KBM-7 (cell line): ENCODE measurements at regions not wholly inside any gene's neighbourhood (a gene's known extent, or its start where the extent isn't known, plus 50 kb on each side); places are given as distances from the start of the nearest gene placed in this dataset.
"Not testable (repeated sequence)": the region's sequence is repeated elsewhere in the genome, so short reads cannot be mapped to it uniquely, and the experiment has no call there.

Source experiments
- DNase-seq: peaks from one replicate; pipeline ENCODE4 v3.0.0-alpha.2; 2015
- in situ Hi-C: fragments of 300-500 bp; cut with MboI; formaldehyde crosslinking; loops from 2 replicates; pipeline ENCODE4 v1.14.3; 2020; ENCODE audit warnings: low sequenced_read_pairs, low pct_unique_long_range_greater_than_20kb, mixed read lengths

DNA sequence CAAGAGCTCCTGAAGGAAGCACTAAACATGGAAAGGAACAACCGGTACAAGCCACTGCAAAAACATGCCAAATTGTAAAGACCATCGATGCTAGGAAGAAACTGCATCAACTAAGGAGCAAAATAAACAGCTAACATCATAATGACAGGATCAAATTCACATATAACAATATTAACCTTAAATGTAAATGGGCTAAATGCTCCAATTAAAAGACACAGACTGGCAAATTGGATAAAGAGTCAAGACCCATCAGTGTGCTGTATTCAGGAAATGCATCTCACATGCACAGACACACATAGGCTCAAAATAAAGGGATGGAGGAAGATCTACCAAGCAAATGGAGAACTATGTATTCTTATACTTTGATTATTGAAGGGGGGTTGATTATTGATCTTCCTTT is 156.6 kb upstream of the NAMPT start:
- in situ Hi-C loops, DNase-seq: not testable (repeated sequence)

DNA sequence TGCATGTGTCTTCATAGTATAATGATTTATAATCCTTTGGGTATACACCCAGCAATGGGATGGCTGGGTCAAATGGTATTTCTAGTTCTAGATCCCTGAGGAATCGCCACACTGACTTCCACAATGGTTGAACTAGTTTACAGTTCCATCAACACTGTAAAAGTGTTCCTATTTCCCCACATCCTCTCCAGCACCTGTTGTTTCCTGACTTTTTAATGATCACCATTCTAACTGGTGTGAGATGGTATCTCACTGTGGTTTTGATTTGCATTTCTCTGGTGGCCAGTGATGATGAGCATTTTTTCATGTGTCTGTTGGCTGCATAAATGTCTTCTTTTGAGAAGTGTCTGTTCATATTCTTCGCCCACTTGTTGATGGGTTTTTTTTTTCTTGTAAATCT is 152.2 kb upstream of the NAMPT start:
- DNase-seq, in situ Hi-C loops: not testable (repeated sequence)

DNA sequence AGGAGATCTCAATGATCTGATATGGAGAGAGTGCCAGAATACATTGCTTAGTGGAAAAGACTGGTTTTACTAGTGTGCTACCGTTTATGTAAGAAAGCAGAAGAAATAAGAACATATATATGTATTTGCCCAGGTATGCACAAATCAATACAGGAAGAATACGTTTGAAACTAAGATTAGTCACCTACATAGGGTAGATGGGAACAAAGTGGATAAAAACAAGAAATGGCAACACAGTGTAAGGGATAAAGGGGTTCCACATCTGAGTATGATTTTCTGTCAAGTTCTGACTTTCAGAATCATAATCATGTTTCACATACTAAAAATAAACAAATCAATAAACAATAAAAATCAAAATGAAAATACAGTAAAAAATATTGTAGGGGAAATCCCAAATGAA is 148.6 kb upstream of the NAMPT start:
- no peak for DNase-seq
- in situ Hi-C loops: no loop called here

DNA sequence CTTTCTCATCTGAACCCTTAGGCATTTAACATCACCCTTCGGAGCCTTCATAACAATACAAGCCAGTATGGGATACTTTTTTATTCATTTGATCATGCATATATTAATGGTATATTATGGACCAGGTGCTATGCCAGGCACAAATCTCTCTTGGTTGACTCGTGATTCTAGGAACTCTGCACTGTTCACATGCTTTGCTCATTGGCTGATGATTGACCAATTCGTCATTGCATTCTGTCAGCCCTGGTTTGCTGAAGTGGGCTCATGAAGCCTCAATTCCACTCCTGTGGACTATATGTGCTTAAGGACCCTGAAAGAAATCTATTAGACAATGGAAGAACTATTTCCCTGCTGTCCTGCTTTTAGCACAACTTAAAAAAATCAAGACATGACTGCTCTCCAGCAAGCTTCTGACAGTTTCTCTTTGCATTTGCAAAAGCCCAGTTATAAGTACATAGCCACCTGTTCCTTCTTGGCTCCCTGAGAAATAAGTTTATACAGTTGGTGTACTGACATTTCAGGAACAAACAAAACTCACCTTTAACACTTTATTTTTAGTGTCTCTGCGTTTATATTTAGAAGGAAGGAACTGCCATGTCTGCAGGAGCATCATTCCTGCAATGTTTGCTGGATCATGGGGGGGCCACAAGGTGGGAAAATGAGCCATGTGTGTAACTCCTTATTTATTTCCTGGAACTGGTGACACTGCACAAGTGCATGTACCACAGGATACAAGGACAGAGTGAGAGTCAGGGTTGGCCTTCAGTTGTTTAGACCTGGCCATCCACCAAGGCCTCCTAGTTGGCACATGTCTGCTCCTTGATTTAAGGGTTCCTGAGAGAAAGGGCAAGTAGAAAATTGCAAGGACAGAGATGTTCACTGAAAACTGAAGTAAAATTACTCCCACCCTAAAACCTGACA is 146.0 kb upstream of the NAMPT start:
- in situ Hi-C loops: no loop called here
- no peak for DNase-seq

DNA sequence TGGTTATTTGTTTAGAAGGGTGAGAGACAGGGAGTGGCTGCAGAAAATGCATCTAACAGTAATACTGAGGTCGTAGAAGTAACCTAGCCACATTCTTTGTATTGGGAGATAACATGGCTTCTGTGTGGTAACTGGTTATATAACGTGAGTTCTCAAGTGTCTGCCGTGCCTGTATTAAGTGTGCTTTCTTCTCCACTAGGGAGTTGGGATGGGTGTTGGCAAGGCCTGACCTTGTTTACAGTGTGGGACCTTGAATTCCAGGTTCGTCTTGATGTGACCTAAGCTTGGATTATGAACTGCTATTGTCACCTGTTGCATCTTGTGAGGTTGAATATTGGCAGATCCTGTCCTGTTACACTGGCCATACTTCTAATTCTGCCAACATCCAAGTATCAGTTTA is 145.3 kb upstream of the NAMPT start:
- no peak for DNase-seq
- in situ Hi-C loops: no loop called here

DNA sequence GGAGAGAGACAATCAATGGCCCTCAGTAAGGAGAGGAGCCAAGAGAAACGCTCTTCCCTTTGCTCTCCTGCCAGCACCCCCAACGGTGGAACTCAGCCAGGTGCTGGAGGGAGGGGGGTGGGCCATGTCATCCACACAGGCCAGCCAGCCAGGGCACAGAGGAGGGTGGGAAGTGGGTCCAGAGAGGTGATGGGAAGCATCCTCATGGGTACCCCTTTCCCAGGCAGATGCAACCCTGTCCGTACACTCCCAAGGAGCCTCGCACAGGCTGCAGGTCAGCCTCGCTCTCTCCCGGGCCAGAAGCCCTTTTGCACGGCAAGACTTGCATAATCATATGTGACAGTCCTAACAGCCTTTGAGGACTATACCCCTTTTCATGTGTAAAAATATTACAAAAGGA is 142.0 kb upstream of the NAMPT start:
- in situ Hi-C loops: no loop called here
- DNase-seq: no peak

DNA sequence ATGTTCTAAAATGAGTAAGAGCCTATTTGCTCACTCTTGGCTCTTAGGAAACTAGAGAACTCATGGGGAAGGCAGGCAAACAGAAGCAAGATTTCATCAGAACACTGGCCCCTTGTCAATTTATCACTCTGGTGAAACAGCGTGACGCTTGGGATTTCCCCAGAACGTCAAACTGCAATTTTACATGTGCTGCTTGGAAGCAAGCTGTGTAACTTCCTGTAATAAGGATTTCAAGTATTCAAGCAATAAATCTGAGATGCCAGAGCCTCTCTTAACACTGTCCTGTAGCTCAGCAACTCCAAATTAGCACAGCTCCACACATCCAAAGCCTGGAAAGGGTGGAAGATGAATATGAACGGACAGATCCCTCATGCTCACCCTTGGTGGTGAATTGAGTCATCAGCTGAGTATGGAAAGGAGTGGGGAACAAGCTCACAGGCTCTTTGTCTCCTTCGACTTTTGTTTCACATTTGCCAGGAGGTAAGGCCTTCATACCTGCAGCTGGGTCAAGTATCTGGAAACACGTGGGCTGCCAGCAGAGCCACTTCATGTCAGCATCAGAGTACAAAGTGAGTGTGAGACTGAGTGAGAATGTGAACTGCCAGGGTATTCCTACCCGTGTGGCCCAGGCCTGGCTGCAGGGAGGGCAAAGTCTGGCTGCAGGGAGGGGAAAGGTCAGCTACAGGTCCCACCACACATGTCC is 140.4 kb upstream of the NAMPT start:
- DNase-seq: peak; percentile 4
- in situ Hi-C loops: no loop called here

DNA sequence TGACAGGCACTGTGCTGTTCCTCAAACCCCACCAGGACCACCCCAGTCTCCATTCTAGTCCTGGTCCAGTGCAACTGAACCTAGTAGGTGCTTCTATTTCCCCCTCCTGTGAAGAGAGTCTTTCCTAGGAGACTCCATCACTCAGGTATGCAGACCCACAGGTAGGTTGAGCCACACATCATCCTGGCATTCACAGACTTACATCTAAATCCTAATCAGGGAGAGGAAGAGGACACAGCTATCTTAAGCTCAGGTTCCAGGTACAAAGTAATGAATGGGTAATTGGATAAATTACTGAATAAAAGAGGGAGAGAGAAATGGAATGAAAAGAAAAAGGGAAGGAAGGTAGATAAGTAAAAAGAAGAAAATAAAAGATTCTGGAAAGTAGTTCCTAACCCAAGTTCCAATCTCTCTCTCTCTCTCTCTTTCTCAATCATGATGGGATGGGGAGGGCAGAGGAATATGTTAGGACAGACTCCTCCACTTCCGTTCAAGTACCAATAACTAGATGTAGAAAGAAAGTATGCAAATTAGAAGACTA is 139.8 kb upstream of the NAMPT start:
- DNase-seq: no peak
- in situ Hi-C loops: no loop called here

DNA sequence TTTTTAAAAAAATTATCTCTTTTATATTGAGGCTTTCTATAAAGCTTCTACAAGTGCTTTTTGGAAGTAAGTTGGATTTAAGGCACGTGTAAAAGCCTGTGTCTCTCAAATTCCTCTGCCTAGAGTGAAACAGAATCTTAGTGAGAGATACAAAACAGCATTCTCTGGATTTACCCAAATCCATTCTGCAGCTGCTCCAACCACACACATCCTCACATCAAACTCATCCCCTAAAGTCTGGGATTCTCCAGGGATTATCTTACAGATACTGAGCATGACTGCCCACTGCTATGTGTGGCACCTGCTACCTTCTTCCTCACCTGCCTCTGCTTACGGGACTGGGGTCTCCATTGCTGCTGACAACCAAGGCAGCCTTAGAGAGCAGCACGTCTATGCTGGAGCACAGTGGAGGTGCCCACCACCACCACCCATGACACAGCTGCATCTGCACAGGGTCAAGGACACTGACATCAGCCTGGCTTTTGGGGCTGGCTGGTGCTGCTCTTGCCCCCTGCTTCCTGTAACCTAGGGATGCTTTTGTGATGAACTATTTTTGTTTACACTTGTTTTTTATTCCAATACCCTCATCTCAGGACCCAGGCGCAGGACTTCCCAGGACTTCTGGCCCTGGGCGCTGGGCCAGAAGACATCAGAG is 139.2 kb upstream of the NAMPT start:
- in situ Hi-C loops: no loop called here
- DNase-seq: no peak

DNA sequence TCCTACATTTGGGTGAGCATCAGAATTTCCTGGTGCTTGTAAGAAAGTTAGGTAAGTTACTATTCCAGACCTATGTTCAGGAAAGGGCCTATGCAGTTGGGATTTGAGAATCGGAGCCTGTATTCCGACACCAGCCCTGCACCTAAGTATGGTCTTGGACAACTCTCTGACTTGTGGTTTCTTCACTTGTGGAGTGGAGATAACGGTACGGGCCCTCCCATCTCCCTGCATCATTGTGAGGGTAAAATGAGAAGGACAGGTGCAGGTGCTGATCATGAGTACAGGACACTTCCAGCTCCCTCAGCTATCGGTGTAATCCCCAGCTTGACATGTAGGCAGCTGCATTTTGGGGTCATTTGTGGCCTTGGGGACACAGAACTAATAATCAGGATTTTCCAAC is 138.3 kb upstream of the NAMPT start:
- no peak for DNase-seq
- in situ Hi-C loops: no loop called here

DNA sequence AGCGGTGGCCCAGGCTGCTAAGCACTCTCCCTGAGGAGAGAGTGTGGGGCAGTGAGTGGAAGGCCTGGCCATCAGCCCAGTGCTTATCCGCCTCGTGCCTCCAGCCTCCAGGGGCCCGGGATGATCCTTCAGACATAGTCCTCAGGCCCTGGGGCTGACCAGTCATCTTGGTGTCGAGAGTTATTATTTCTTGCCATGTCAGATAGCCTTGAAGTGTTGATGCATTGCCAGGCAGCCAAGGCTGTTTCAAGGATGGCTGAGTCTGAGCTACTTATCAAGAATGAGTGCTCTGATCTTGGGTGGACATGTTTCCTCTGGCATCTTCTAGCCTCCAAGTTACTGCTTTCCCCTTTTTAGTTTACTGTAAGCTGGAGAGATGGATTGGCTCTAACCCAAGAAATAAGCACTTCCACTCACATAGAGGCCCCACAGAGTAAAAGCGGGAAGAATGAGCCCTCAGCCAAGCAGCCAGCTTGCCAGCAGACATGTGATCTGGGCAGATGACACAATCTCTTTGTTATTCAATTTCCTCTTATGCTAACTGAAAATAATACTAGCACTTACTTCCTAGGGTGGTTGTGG is 136.5 kb upstream of the NAMPT start:
- in situ Hi-C loops: no loop called here
- DNase-seq: peak; percentile 4

DNA sequence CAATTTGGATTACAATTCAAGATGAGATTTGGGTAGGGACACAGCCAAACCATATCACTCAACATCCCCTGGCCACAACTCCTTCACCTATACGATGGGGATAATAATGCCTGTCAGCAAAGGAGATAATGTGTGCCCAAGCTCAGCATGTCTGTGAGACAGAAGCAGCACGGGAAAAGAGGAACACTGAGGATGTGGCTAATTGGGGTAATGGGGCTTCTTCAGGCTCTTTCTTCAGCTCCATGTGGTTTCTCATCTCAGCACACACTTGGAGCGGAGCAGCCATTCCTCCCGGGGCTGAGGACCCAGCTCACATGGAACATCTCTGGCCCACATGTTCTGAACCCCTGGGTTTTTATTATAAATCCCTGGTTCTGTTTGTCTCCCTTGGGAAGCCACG is 136.0 kb upstream of the NAMPT start:
- in situ Hi-C loops: no loop called here
- DNase-seq: no peak

DNA sequence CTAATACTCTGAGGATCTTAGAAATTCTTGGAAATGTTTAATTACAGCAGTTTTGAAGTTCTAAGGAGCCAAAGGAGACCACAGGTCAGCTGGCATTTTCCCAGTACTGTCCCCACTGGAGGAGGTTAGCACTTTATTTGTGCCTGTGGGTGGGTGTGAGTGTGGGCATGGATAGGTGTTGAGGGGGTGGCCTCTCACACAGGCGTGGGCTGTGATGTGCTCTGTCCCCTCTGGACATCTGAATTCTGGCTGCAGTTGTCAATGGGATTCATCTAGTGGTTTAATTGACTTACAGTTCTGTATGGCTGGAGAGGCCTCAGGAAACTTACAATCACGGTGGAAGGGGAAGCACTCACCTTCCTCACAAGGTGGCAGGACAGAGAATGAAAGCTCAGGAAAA is 135.4 kb upstream of the NAMPT start:
- in situ Hi-C loops: no loop called here
- no peak for DNase-seq

DNA sequence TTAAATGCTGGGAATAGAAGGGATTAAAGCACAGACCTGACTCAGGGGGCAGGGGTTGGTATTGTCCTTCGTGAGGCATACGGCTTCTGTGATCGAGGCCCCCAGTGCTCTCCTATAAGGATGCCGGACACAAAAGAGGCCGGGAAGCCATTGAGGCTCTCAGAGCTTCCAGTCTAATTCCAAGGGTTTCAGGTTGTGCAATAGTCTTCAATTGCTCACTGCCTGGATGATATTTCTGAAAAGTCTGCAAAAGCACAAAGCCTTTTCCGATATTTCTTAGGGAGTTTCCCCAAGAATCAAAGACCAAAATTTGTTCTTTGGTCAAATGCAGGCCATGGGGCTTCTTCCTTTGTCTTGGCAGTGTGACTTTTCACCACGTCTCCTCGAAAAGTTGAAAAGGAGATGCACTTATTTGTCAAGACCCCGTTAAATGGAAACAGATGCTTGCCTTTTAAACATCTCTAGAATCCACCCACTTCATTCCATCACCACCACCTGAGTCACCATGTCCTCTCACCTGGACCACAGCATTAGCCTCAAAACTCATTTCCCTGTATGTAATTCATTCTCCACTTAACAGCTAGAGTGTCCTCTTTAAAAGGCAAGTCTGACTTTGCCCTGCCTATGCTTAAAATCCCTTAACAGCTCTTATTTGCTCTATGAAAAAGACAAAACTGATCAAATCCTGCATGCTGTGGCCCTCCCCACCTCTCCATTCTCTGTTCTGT is 134.8 kb upstream of the NAMPT start:
- in situ Hi-C loops: no loop called here
- no peak for DNase-seq

DNA sequence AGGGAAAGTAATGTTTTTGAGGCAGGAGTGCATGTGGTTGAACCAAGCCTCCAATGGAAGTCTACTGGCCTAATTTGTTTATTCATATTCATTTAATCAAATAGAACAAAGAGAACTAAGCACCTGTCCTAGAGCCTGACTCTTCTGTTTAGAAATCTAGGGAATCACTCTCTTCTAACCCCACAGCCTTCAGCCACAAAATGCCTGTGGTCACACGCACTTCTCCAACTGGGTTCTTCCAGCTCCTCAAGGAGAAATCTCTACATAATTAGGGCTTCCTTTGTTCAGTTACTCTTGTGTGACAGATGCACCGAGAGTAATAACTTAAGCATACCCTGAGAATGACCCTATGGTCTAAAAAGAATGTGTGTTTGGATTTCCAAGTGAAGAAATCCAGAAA is 133.7 kb upstream of the NAMPT start:
- in situ Hi-C loops: no loop called here

DNA sequence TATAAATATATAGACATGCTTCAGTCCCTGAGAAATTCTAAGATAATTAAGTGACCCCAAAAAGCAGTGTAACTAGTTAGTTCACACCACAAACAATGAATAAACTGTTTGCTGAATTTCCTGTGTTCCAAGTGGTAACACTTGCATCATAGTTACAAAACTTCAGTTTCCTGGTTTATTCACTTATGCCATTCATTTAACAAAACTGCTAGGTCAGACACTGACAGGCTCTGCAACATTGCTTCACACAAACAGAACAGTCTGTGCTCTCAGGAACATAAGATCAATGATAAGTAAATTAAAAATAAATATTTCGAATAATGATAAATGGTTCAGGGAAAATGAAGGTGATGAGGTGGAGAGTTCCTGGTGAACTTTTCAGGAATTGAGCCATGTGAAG is 133.3 kb upstream of the NAMPT start:
- no peak for DNase-seq
- in situ Hi-C loops: no loop called here

More for the DNA sequence above, 133.7 kb upstream of the NAMPT start:
- DNase-seq: no peak

DNA sequence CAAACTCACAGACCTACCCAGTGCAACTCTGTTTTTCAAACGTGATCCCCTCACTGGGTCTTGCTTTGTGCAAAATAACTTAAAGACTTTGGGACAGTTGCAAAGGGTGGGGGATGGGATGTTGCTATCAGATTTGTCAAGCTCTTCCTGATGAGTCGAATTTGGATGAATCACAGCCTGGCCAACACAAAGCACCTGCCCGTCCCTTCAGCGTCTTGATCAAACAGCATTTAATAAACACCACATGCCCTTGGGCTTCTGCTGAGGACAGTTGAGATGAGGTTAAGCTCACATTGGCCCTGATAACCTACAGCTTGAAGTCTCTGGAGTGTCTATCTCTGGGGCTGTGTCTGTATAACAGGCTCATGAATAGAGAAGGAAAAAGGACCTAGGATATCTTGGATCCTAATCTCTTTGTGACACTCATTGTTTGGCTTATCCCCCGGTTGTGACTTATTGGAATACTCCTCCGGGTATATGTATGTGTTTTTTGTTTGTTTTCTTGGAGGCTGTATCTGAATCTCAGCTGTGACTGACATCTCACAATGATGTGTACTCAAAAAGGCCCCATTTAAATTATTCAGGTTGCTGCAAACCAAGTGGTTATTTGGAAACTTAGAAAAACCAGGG is 132.6 kb upstream of the NAMPT start:
- no peak for DNase-seq
- in situ Hi-C loops: no loop called here

DNA sequence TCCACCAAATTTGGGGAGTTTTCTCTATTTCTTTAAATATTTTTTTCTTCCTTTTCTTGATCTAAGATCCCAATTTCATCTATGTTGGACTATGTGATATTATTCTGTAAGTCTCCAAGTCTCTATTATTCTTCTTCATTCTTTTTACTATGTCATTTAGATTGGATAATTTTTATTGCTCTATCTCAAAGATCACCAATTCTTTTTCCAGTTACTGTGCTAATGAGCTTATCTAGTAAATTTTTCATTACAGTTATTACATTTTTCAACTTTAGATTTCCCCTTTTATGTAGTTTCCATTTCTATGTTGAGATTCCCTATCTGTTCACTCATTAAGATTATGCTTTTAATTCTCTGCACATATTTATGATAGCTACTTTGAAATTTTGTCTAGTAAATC is 131.6 kb upstream of the NAMPT start:
- in situ Hi-C loops: no loop called here
- DNase-seq: no peak
